C4-2B (cell line): ENCODE measurements at regions not wholly inside any gene's neighbourhood (a gene's known extent, or its start where the extent isn't known, plus 50 kb on each side); places are given as distances from the start of the nearest gene placed in this dataset.

Source experiments
- H3K27ac ChIP-seq: fragments of 450-650 bp; 2 replicates; pipeline ENCODE4 v1.5.1; 2017
- ZFX ChIP-seq: fragments of 450-650 bp; IDR thresholded peaks from 2 replicates; pipeline ENCODE4 v1.6.1; 2017
- TF ChIP-seq, protein P1 (sequence below): fragments of 450-650 bp; conservative IDR thresholded peaks from 2 replicates; pipeline ENCODE4 v1.5.1; 2017; ENCODE audit warnings: mild to moderate bottlenecking

DNA sequence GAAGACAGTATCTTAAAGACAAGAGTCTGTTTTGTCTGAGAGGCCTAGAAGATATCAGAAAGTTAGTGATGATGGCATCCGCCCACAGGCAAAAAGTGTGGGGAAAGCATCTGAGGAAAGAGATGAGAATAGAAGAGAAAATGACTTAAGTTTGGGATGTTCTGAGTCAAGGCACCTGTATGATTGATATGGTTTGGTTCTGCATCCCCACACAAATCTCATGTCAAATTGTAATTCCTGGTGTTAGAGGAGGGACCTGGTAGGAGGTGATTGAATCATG lies 568.2 kb upstream of the MGMT start:
- TF ChIP-seq, protein P1, sequence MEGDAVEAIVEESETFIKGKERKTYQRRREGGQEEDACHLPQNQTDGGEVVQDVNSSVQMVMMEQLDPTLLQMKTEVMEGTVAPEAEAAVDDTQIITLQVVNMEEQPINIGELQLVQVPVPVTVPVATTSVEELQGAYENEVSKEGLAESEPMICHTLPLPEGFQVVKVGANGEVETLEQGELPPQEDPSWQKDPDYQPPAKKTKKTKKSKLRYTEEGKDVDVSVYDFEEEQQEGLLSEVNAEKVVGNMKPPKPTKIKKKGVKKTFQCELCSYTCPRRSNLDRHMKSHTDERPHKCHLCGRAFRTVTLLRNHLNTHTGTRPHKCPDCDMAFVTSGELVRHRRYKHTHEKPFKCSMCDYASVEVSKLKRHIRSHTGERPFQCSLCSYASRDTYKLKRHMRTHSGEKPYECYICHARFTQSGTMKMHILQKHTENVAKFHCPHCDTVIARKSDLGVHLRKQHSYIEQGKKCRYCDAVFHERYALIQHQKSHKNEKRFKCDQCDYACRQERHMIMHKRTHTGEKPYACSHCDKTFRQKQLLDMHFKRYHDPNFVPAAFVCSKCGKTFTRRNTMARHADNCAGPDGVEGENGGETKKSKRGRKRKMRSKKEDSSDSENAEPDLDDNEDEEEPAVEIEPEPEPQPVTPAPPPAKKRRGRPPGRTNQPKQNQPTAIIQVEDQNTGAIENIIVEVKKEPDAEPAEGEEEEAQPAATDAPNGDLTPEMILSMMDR: no peak
- no peak for TF ChIP-seq ZFX
- H3K27ac ChIP-seq: no peak overlapping the region

DNA sequence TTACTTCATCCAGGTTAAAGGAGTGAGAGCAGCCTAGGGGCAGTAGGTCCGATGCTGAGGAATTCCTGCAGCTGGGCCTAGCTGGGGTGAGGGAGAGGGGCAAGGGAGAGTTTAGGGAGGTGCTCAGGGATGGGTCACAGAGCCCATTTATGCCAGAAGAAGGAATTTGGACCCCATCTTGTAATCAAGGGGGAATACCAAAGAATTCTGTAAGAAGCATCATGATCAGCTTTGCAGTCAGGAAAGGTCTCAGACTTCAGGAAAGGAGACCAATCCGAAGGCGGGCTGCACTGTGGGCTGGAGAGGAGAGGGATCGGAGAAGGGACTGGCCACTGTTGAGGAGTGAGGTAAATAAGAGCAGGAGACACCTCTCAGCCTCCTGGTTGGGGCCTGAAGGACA lies 566.6 kb upstream of the MGMT start:
- no peak overlapping the region for H3K27ac ChIP-seq
- no peak for TF ChIP-seq ZFX
- TF ChIP-seq, protein P1: no peak

DNA sequence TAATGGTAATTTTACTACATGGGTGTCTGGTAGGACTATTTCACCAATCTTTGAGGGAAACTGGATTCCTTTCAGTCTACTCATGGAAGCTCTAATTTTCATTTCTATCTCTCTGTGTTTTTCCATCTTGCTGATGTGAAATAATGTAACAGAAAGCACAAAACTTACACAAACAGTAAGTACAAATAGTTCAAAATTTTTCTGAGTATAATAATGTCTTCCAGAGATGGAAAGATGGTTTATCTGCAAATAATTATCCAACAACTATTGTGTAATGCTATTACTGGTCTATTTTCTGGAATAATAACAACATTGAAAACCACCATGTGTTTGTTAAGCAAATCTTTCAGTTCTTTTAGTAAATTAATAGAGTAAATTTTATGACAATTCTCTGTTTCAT lies 565.8 kb upstream of the MGMT start:
- TF ChIP-seq, protein P1: no peak
- no peak for TF ChIP-seq ZFX
- H3K27ac ChIP-seq: no peak overlapping the region

DNA sequence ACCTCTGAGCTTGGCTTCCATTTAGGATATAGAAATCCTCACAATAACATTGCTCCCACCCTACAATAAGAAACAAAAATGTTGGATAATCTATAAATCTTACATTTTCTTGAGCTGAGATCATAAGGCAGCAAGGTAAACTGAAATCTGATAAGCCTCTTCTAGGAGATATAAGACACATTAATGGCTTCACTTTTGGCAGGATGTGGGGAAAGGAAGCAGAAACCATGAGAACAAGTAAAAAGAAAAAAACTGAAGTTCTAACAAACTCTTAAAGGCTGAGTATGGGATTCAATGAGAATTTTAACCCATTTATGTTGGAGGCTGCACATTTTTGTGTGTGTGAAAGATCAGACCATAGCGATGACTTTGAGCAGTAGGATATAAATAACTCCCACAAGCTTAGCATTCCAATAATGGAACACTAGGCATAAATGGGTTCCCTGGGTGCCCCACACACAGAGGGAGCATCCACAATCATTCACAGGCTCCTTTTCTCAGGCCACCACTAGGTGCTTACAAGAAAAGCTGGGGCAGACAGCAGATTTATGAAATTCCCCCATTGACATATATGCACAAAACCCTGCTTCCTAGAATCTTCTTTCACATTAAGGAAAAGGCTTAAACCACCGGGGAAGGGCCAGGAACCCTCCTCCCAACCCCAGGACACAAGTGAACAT lies 564.9 kb upstream of the MGMT start:
- no peak for TF ChIP-seq ZFX
- TF ChIP-seq, protein P1: no peak; the same call in 1 of the 2 replicates
- H3K27ac ChIP-seq: no peak overlapping the region

DNA sequence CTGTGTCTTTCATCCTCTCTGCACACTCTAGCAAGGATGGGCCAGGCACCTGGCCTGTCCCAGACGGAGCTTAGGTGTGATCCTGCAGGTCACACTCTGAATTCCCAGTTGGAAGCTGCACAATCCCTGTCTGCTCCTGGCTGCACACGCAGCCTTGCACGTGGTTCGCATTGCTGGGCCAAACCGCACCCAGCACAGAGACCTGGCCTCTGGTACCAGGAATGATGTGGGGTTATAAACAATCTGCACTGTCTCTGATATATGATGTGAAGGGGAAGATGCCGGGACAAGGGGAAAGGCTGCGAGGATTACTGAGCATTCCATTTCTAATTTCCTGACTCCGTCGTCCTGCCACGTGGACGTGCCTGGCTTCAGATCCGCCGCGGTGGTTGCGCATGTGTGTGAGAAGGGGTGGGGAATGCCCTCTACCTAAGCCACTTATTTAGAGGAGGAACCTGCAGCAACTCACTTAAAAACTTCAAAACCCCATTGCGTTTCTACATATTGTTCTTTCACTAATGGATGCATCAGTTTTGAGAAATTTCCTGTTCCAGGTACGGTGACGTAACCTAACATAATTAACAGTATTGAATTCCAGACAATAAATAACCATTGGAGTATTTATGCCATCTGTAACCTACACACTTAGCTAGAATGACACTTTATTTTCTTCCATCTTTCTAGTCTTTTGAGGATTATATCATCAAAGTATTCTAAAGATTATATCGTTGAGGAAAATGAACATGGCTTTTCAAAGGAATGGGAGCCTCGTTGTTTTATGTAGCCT lies 559.7 kb upstream of the MGMT start:
- H3K27ac ChIP-seq: no peak overlapping the region

DNA sequence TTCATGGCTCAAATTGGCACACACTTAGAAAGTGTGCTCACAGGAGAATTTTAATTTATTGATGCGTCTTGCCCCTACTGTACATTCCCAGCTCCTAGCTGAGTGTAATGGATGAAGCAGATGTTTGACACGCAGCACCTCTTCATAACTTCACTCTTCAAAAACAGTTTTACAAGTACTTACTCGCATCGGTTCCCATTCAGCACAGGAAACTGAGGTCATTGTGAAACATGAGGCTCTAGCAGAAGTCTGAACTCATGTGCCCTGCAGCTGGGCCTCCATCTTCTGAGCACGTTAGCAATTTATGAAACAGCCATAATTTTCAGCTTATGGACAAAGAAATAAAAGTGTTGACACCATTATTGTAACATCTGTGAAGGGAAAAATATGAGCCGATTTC lies 558.9 kb upstream of the MGMT start:
- no peak overlapping the region for H3K27ac ChIP-seq

More for the DNA sequence above, 559.7 kb upstream of the MGMT start:
- TF ChIP-seq, protein P1: no peak
- no peak for TF ChIP-seq ZFX

DNA sequence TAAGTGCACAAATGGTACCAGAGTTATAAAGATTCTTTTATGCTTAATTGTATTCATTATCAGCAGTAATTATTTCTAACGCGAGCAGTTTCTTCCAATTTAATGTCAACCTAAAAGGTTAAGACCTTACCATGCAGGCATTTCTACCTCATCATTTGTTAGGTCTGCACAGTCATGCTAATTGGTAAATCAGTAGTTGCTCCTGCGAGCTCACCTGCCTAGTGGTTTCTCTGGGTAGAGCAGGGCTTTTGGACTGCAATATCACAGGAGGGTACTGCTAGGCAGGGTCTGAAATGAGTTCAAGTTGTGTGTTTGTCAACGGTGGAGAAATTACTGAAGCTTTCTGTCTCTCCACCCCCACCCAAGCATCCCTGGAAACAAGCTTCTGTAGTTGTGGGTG lies 558.5 kb upstream of the MGMT start:
- TF ChIP-seq, protein P1: no peak
- no peak for TF ChIP-seq ZFX
- H3K27ac ChIP-seq: no peak overlapping the region

More for the DNA sequence above, 558.9 kb upstream of the MGMT start:
- TF ChIP-seq, protein P1: no peak
- TF ChIP-seq ZFX: no peak
